WI38 (cell line): ENCODE measurements at regions not wholly inside any gene's neighbourhood (a gene's known extent, or its start where the extent isn't known, plus 50 kb on each side); places are given as distances from the start of the nearest gene placed in this dataset.

Experiments
- H3K4me3 ChIP-seq: 2 replicates; pipeline ENCODE4 v1.5.1; 2011; ENCODE audit warnings: low read depth, mild to moderate bottlenecking, control low read depth, low read length
- TF ChIP-seq, protein P1 (sequence below): IDR thresholded peaks from 2 replicates; pipeline ENCODE4 v1.5.1; 2012; ENCODE audit warnings: low read depth, mild to moderate bottlenecking, control low read depth, low read length

DNA sequence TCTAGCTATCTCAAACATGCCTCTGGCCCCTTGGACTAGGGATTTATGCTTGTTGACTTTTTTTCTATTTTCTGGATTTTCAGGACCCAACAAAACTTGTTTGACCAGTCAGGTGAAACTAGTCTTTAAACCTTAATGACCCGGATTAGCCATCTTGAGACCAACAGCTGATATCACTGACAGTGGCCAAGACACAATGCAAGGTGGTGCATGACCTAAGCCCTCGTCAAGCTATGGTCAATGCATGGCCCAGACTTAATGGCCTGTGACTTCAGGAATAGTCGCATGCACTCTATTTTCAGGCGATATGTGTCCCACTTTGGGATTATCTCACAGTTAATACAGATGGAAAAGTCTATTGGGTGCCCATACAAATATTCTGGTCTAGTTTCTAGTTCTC is 190.4 kb downstream of the ZBTB18 start:
- H3K4me3 ChIP-seq = no peak overlapping the region
- TF ChIP-seq, protein P1, sequence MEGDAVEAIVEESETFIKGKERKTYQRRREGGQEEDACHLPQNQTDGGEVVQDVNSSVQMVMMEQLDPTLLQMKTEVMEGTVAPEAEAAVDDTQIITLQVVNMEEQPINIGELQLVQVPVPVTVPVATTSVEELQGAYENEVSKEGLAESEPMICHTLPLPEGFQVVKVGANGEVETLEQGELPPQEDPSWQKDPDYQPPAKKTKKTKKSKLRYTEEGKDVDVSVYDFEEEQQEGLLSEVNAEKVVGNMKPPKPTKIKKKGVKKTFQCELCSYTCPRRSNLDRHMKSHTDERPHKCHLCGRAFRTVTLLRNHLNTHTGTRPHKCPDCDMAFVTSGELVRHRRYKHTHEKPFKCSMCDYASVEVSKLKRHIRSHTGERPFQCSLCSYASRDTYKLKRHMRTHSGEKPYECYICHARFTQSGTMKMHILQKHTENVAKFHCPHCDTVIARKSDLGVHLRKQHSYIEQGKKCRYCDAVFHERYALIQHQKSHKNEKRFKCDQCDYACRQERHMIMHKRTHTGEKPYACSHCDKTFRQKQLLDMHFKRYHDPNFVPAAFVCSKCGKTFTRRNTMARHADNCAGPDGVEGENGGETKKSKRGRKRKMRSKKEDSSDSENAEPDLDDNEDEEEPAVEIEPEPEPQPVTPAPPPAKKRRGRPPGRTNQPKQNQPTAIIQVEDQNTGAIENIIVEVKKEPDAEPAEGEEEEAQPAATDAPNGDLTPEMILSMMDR = no peak

DNA sequence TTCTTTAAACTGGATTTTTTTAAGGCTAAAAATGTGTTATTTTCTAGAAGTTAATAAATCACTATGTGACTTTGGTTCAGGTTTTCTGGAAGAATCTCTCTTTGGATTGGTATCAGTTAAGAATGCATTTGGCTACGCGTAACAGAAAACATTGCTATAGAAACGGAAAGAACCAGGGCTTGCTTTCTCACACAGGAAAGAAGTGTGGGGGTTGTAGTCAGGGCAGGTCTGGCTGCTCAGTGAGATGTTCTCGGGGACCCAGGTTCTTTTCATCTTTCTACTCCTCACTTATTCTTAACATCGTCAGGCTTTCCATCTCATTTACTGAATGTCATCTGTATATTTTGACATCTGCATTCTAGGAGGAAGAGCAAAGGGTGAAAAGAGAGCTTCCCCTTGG is 191.4 kb downstream of the ZBTB18 start:
- TF ChIP-seq, protein P1 = no peak
- H3K4me3 ChIP-seq = no peak overlapping the region

- H3K4me3 ChIP-seq = no peak overlapping the region
- TF ChIP-seq, protein P1 = no peak
Measured at GRCh38 chr1:244246334-244246733, 195.3 kb downstream of the ZBTB18 start.

GRCh38 chr1:244248426-244248825 is 197.3 kb downstream of the ZBTB18 start:
- TF ChIP-seq, protein P1 = no peak
- H3K4me3 ChIP-seq = no peak overlapping the region

GRCh38 chr1:244252211-244252610 is 199.5 kb downstream of the ADSS2 start:
- TF ChIP-seq, protein P1 = no peak
- H3K4me3 ChIP-seq = no peak overlapping the region

GRCh38 chr1:244254467-244254866 is 197.2 kb downstream of the ADSS2 start:
- TF ChIP-seq, protein P1 = no peak
- H3K4me3 ChIP-seq = no peak overlapping the region

GRCh38 chr1:244255426-244255965 is 196.2 kb downstream of the ADSS2 start:
- TF ChIP-seq, protein P1 = no peak
- H3K4me3 ChIP-seq = no peak overlapping the region
